ENCODE measurements at regions not wholly inside any gene's neighbourhood (a gene's known extent, or its start where the extent isn't known, plus 50 kb on each side); places are given as distances from the start of the nearest gene placed in this dataset.
"Not testable (repeated sequence)": the region's sequence is repeated elsewhere in the genome, so short reads cannot be mapped to it uniquely, and the experiment has no call there.

DNA sequence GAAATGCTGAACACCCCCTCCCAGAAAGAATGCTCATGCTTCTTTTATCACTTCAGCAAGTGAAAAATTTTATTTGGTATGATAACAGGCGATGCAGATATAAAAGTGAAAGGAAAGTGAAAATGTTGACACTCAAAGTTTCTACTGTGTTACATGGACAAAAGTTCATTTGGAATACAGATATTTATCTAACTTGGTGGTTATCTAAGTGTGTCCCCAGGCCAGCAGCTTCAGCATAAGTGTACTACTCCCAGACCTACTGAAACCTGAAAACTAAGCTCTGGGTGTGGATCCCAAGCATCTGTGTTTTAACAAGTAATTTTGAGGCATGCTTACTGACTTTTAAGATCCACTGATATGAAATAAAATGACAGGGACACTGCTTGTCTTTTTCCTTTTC is 157.1 kb upstream of the BCHE start:
- no peaks in the 10 kb centered on the region for H3K9me3 ChIP-seq
- TF ChIP-seq, protein P1, sequence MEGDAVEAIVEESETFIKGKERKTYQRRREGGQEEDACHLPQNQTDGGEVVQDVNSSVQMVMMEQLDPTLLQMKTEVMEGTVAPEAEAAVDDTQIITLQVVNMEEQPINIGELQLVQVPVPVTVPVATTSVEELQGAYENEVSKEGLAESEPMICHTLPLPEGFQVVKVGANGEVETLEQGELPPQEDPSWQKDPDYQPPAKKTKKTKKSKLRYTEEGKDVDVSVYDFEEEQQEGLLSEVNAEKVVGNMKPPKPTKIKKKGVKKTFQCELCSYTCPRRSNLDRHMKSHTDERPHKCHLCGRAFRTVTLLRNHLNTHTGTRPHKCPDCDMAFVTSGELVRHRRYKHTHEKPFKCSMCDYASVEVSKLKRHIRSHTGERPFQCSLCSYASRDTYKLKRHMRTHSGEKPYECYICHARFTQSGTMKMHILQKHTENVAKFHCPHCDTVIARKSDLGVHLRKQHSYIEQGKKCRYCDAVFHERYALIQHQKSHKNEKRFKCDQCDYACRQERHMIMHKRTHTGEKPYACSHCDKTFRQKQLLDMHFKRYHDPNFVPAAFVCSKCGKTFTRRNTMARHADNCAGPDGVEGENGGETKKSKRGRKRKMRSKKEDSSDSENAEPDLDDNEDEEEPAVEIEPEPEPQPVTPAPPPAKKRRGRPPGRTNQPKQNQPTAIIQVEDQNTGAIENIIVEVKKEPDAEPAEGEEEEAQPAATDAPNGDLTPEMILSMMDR (IDR thresholded peaks at IDR 0.05): no peak
- no peak overlapping the region for H3K4me3 ChIP-seq
- no peaks in the 10 kb centered on the region for H3K36me3 ChIP-seq
- ATAC-seq (ENCODE audit: insufficient number of reproducible peaks, low FRiP score, low read depth): no peak
- no peaks in the 10 kb centered on the region for H3K27me3 ChIP-seq (replicated peaks; ENCODE audit: insufficient read depth)
- no peak for DNase-seq (ENCODE audit: low spot score)
- no peaks in the 10 kb centered on the region for H3K4me1 ChIP-seq (ENCODE audit: control insufficient read depth in 1 of 2, low read depth in 2 of 2)
- no peak overlapping the region for H3K27ac ChIP-seq

DNA sequence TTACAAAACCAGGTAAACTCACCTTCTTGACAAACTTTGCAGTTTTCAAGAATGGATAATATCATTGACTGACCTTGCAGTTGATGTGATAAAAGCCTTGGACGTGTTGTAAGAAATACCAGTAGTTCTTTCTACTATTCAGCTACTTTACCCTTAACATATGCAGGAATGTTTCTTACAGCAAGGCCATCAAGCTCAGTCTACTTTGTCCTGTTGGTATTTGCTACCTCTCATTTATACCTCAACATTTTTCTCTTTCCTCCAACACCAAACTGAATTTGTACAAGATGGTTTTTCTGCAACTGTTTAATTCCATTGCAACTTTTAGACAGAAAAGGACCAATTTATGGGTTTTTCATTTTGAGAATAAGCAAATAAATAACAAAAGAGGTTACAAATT is 147.4 kb upstream of the BCHE start:
- no peak for ATAC-seq (ENCODE audit: insufficient number of reproducible peaks, low FRiP score, low read depth)
- TF ChIP-seq, protein P1 (IDR thresholded peaks at IDR 0.05): no peak
- H3K4me3 ChIP-seq: no peak overlapping the region

DNA sequence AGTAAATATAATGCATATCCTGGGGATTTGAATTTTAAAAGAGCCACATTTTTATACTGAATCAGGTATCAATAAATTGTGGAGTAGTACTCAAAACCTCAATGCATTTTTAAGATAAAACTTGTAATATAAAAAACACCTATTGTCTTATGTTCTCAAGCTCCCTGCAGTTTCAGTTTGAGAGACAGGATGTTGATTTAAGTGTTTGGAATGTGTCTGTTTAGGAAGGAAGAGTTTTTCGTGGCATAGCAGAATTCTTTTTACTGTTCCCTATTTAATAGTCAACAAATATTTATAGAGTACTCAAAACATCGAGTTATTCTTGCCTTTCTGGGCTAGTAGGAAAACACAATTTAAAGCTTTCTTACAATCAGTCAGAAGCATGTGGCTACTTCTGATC is 146.1 kb upstream of the BCHE start:
- DNase-seq (ENCODE audit: low spot score): no peak
- no peak for ATAC-seq (ENCODE audit: insufficient number of reproducible peaks, low FRiP score, low read depth)
- no peaks in the 10 kb centered on the region for H3K4me1 ChIP-seq (ENCODE audit: control insufficient read depth in 1 of 2, low read depth in 2 of 2)
- H3K36me3 ChIP-seq: no peaks in the 10 kb centered on the region
- H3K4me3 ChIP-seq: no peak overlapping the region
- H3K27me3 ChIP-seq (replicated peaks; ENCODE audit: insufficient read depth): no peaks in the 10 kb centered on the region
- TF ChIP-seq, protein P1 (IDR thresholded peaks at IDR 0.05): no peak
- no peak overlapping the region for H3K27ac ChIP-seq
- no peaks in the 10 kb centered on the region for H3K9me3 ChIP-seq

More for the DNA sequence above, 147.4 kb upstream of the BCHE start:
- Histone ChIP-seq H3K27ac (no peak overlapping the region), H3K9me3 (no peaks in the 10 kb centered on the region), H3K4me1 (ENCODE audit: control insufficient read depth in 1 of 2, low read depth in 2 of 2) (no peaks in the 10 kb centered on the region), H3K27me3 (replicated peaks; ENCODE audit: insufficient read depth) (no peaks in the 10 kb centered on the region), H3K36me3 (no peaks in the 10 kb centered on the region)
- DNase-seq (ENCODE audit: low spot score): no peak

- TF ChIP-seq, protein P1 (IDR thresholded peaks at IDR 0.05): no peak
- ATAC-seq (ENCODE audit: insufficient number of reproducible peaks, low FRiP score, low read depth): no peak
Observed at GRCh38 chr3:165981318-165981717, 144.1 kb upstream of the BCHE start.

GRCh38 chr3:165960825-165961224 is 123.6 kb upstream of the BCHE start:
- not testable (repeated sequence) for H3K4me1 ChIP-seq (ENCODE audit: control insufficient read depth in 1 of 2, low read depth in 2 of 2); H3K4me3 ChIP-seq; DNase-seq (ENCODE audit: low spot score); ATAC-seq (ENCODE audit: insufficient number of reproducible peaks, low FRiP score, low read depth); H3K27me3 ChIP-seq (replicated peaks; ENCODE audit: insufficient read depth); H3K9me3 ChIP-seq; H3K36me3 ChIP-seq; H3K27ac ChIP-seq

More at GRCh38 chr3:165981318-165981717, 144.1 kb upstream of the BCHE start:
- Histone ChIP-seq H3K36me3 (no peaks in the 10 kb centered on the region), H3K4me1 (ENCODE audit: control insufficient read depth in 1 of 2, low read depth in 2 of 2) (no peaks in the 10 kb centered on the region), H3K4me3 (no peak overlapping the region), H3K27ac (no peak overlapping the region), H3K27me3 (replicated peaks; ENCODE audit: insufficient read depth) (no peaks in the 10 kb centered on the region), H3K9me3 (no peaks in the 10 kb centered on the region)
- DNase-seq (ENCODE audit: low spot score): no peak

DNA sequence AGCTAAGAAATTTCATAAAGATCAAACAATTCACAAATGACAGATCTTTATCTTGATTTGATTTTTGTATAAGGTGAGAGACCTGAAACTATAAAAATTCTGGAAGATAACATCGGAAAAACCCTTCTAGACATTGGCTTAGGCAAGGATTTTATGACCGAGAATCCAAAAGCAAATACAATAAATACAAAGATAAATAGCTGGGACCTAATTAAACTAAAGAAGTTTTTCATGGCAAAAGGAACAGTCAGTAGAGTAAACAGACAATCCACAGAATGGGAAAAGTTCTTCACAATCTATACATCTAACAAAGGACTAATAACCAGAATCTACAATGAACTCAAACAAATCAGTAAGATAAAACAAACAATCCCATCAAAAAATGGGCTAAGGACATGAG is 116.9 kb upstream of the BCHE start:
- Histone ChIP-seq H3K27me3 (replicated peaks; ENCODE audit: insufficient read depth) (no peaks in the 10 kb centered on the region), H3K36me3 (no peaks in the 10 kb centered on the region), H3K27ac (no peak overlapping the region), H3K4me3 (no peak overlapping the region), H3K4me1 (ENCODE audit: control insufficient read depth in 1 of 2, low read depth in 2 of 2) (no peaks in the 10 kb centered on the region), H3K9me3 (no peaks in the 10 kb centered on the region)
- no peak for DNase-seq (ENCODE audit: low spot score)
- no peak for ATAC-seq (ENCODE audit: insufficient number of reproducible peaks, low FRiP score, low read depth)
- TF ChIP-seq, protein P1 (IDR thresholded peaks at IDR 0.05): no peak
